AG04450 (cell line): ENCODE measurements at regions not wholly inside any gene's neighbourhood (a gene's known extent, or its start where the extent isn't known, plus 50 kb on each side); places are given as distances from the start of the nearest gene placed in this dataset.

ENCODE experiments used
- CTCF ChIA-PET: fragments of 300-600, 350-600 bp; formaldehyde crosslinking; extraction: SDS; loops from one replicate; lab custom pipeline; 2022; ENCODE audit warnings: antibody characterized with exemption, inconsistent platforms; lab: Charles Lee
- POLR2A ChIA-PET: fragments of 350-600 bp; formaldehyde crosslinking; extraction: SDS; loops from one replicate; lab custom pipeline; 2021; ENCODE audit warnings: antibody characterized with exemption, inconsistent platforms; lab: Yijun Ruan, JAX
- DNase-seq: peaks from one replicate; pipeline ENCODE4 v3.0.0-alpha.2; 2011; ENCODE audit warnings: low read depth, low spot score
- H3K27ac ChIP-seq: one replicate; pipeline ENCODE4 v1.5.1; 2012; ENCODE audit warnings: low read depth, low read length, control low read depth
- H3K27me3 ChIP-seq: one replicate; pipeline ENCODE4 v1.6.0; 2012; ENCODE audit warnings: low read length; ENCODE audit not compliant: control insufficient read depth, insufficient read depth
- H3K4me3 ChIP-seq: 2 replicates; pipeline ENCODE4 v1.5.1; 2011; ENCODE audit warnings: mild to moderate bottlenecking, low read depth, low read length, control low read depth
- H3K9me3 ChIP-seq: 2 replicates; pipeline ENCODE4 v1.5.1; 2012; ENCODE audit warnings: low read length; ENCODE audit not compliant: control insufficient read depth, insufficient read depth
- TF ChIP-seq, protein P1 (sequence below): IDR thresholded peaks from 2 replicates; pipeline ENCODE4 v1.5.1; 2011; ENCODE audit warnings: low read depth, low read length, control low read depth, inconsistent platforms

DNA sequence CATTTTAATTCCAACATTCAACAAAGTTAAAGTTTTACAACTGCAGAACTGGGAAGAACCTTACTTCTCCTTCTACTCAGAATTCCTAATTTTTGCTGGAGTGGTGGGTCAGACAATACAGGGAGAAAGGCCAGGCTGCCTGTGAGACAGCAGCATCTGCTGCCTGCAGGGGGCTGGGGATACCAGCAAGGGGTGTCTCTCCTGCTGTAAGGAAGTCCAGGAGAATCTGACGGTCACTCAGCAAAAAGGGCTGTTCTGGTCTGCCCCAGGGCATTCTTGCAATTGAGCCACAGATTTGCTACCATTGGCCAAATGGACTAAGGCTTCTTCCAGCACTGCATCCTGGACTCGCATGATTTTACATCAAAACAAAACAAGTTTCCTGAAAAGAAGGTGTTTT lies 426.6 kb upstream of the CDH11 start:
- Histone ChIP-seq H3K9me3 (peaks cover 3% of the 10 kb centered on the region; the same call in 1 of the 2 replicates), H3K27me3 (no peaks in the 10 kb centered on the region), H3K4me3 (no peak overlapping the region), H3K27ac (peak overlapping the region; percentile 80)
- TF ChIP-seq, protein P1, sequence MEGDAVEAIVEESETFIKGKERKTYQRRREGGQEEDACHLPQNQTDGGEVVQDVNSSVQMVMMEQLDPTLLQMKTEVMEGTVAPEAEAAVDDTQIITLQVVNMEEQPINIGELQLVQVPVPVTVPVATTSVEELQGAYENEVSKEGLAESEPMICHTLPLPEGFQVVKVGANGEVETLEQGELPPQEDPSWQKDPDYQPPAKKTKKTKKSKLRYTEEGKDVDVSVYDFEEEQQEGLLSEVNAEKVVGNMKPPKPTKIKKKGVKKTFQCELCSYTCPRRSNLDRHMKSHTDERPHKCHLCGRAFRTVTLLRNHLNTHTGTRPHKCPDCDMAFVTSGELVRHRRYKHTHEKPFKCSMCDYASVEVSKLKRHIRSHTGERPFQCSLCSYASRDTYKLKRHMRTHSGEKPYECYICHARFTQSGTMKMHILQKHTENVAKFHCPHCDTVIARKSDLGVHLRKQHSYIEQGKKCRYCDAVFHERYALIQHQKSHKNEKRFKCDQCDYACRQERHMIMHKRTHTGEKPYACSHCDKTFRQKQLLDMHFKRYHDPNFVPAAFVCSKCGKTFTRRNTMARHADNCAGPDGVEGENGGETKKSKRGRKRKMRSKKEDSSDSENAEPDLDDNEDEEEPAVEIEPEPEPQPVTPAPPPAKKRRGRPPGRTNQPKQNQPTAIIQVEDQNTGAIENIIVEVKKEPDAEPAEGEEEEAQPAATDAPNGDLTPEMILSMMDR = peak; percentile 50
- POLR2A ChIA-PET = interaction anchor here (0.6 to 0.8 kb wide), 4 partner anchors 372 to 784 kb away, joined by 3 read pairs; no protein-coding TSS in a partner anchor
- DNase-seq = no peak
- CTCF ChIA-PET = no interaction called here

DNA sequence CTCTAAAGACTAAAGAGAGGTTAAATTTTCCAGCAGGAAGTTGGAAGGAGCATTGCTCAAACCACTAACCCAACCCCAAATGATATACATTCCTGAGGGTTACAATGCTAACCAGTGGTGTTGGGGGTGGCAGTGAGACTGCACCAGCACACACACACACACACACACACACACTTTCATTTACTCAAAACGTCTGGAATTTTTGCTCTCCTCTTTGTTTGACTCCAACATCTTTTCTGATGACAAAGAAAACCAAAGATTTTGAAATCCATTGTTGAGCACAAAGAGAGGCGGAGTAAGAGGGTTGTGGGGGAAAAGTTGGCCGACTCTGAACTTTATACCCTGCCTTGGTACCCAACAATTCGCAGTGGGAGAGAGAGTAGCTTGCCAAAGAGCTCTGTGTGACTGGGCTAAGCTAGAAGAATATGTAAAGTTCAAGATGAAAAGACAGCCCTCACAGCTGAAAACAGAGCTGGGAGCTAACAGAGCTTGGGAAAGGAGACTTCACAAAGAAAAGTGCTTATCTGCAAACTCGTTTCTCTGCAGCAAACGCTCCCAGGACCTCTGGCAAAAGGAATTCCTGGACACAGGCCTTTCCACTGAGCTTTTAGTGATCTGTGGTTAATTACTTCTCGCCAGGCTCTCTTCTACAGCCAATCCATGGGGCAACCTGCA lies 426.0 kb upstream of the CDH11 start:
- peak; percentile 83 for DNase-seq
- H3K27ac ChIP-seq = peak overlapping the region; percentile 80
- no peak overlapping the region for H3K4me3 ChIP-seq
- TF ChIP-seq, protein P1 = no peak
- peaks cover 3% of the 10 kb centered on the region; the same call in 1 of the 2 replicates for H3K9me3 ChIP-seq
- ChIA-PET CTCF (interaction anchor here (0.5 to 0.6 kb wide), 2 partner anchors 50 to 830 kb away, joined by 3 to 5 read pairs; no protein-coding TSS in a partner anchor), POLR2A (interaction anchor here (0.6 to 1.3 kb wide), 5 partner anchors 371 to 785 kb away, joined by 3 to 4 read pairs (median 3); no protein-coding TSS in a partner anchor)
- H3K27me3 ChIP-seq = no peaks in the 10 kb centered on the region

DNA sequence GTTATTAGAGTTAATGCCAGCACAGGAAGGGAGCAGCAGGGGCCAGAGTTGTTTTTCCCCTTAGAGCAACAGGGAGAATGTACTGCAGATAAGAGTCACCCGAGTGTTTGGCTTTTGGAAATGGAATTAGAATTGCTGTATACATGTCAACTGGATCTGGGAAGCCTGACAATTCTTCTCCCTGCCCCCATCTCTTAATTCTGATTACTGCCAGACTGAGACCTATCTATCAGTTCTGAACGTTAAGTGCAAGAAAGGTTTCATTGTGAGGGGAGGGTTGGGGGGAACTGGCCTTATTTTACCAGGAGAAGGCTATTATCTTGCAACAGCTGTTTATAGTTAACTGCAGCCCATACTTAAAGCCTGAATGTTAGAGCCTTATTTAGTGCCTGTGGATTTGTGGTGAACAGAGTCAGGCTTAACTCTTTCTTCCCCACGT lies 424.5 kb upstream of the CDH11 start:
- H3K4me3 ChIP-seq = no peak overlapping the region
- CTCF ChIA-PET = no interaction called here
- H3K27me3 ChIP-seq = no peaks in the 10 kb centered on the region
- TF ChIP-seq, protein P1 = no peak
- peaks cover 3% of the 10 kb centered on the region; the same call in 1 of the 2 replicates for H3K9me3 ChIP-seq
- no peak overlapping the region for H3K27ac ChIP-seq
- no peak for DNase-seq
- POLR2A ChIA-PET = no interaction called here

DNA sequence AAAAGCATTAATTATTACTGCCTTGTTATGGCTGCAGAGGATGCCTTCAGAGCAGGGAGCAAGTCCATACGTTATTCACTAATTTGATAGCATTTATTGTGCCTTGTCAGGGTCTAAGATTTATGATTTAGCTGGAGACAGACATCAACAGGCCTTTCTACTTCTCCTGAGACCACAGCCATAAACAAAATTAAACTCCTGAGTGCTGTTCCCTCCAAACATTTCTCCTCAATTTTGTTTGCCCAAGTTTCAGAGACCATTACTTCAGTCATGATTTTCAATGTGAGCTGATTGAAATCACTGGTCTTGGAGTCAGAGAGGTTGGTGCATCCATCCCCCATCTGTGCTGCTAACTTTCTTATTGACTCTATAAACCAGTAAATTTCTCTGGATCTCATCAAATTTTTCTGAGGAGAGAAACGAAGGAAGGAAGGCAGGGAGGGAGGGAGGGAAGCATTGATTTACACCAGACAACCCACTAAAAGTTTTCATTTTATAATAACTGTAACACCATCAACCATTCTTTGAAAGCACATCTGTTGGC lies 423.6 kb upstream of the CDH11 start:
- TF ChIP-seq, protein P1 = no peak
- Histone ChIP-seq H3K9me3 (no peaks in the 10 kb centered on the region), H3K27me3 (no peaks in the 10 kb centered on the region), H3K27ac (no peak overlapping the region), H3K4me3 (no peak overlapping the region)
- no peak for DNase-seq
- ChIA-PET POLR2A (no interaction called here), CTCF (no interaction called here)
